ENCODE measurements at regions not wholly inside any gene's neighbourhood (a gene's known extent, or its start where the extent isn't known, plus 50 kb on each side); places are given as distances from the start of the nearest gene placed in this dataset.

- H3K4me1 ChIP-seq = peaks cover 23% of the 10 kb centered on the region
- H3K27me3 ChIP-seq = no peaks in the 10 kb centered on the region
- no peak overlapping the region for H3K4me3 ChIP-seq (ENCODE audit: low read depth, low read length)
- no peaks in the 10 kb centered on the region for H3K36me3 ChIP-seq
- peak; percentile 64 for DNase-seq
- no peak for TF ChIP-seq CTCF (IDR thresholded peaks at IDR 0.05; ENCODE audit: low read depth, low read length)
- H3K9me3 ChIP-seq = no peaks in the 10 kb centered on the region
Measured at GRCh38 chr10:78620985-78621799, 447.6 kb upstream of the ZMIZ1 start.

GRCh38 chr10:78623578-78624215 lies 445.1 kb upstream of the ZMIZ1 start:
- Histone ChIP-seq H3K4me1 (peaks cover 20% of the 10 kb centered on the region), H3K9me3 (no peaks in the 10 kb centered on the region), H3K4me3 (ENCODE audit: low read depth, low read length) (no peak overlapping the region), H3K27me3 (no peaks in the 10 kb centered on the region), H3K36me3 (no peaks in the 10 kb centered on the region)
- TF ChIP-seq CTCF (IDR thresholded peaks at IDR 0.05; ENCODE audit: low read depth, low read length) = no peak
- DNase-seq = no peak

- no peaks in the 10 kb centered on the region for H3K36me3 ChIP-seq
- no peak for DNase-seq
- no peak for TF ChIP-seq CTCF (IDR thresholded peaks at IDR 0.05; ENCODE audit: low read depth, low read length)
- H3K9me3 ChIP-seq = no peaks in the 10 kb centered on the region
- no peak overlapping the region for H3K4me3 ChIP-seq (ENCODE audit: low read depth, low read length)
- H3K4me1 ChIP-seq = peaks cover 20% of the 10 kb centered on the region
- H3K27me3 ChIP-seq = no peaks in the 10 kb centered on the region
Measured at GRCh38 chr10:78624791-78625190, 444.0 kb upstream of the ZMIZ1 start.

GRCh38 chr10:78626471-78626870 lies 442.3 kb upstream of the ZMIZ1 start:
- Histone ChIP-seq H3K4me3 (ENCODE audit: low read depth, low read length) (no peak overlapping the region), H3K4me1 (peaks cover 9% of the 10 kb centered on the region), H3K9me3 (no peaks in the 10 kb centered on the region), H3K36me3 (no peaks in the 10 kb centered on the region), H3K27me3 (no peaks in the 10 kb centered on the region)
- TF ChIP-seq CTCF (IDR thresholded peaks at IDR 0.05; ENCODE audit: low read depth, low read length) = no peak
- no peak for DNase-seq

- Histone ChIP-seq H3K4me1 (peaks cover under 1% of the 10 kb centered on the region; the same call in 1 of the 2 replicates), H3K36me3 (no peaks in the 10 kb centered on the region), H3K9me3 (no peaks in the 10 kb centered on the region), H3K4me3 (ENCODE audit: low read depth, low read length) (no peak overlapping the region), H3K27me3 (no peaks in the 10 kb centered on the region)
- no peak for TF ChIP-seq CTCF (IDR thresholded peaks at IDR 0.05; ENCODE audit: low read depth, low read length)
- no peak for DNase-seq
Measured at GRCh38 chr10:78627254-78627795, 441.4 kb upstream of the ZMIZ1 start.

- Histone ChIP-seq H3K36me3 (no peaks in the 10 kb centered on the region), H3K27me3 (no peaks in the 10 kb centered on the region), H3K4me3 (ENCODE audit: low read depth, low read length) (no peak overlapping the region), H3K9me3 (no peaks in the 10 kb centered on the region), H3K4me1 (peaks cover 8% of the 10 kb centered on the region)
- TF ChIP-seq CTCF (IDR thresholded peaks at IDR 0.05; ENCODE audit: low read depth, low read length) = no peak
- DNase-seq = no peak
Measured at GRCh38 chr10:78628976-78629375, 439.8 kb upstream of the ZMIZ1 start.
